OCI-LY1 (cell line): ENCODE measurements at regions not wholly inside any gene's neighbourhood (a gene's known extent, or its start where the extent isn't known, plus 50 kb on each side); places are given as distances from the start of the nearest gene placed in this dataset.
"Not testable (repeated sequence)": the region's sequence is repeated elsewhere in the genome, so short reads cannot be mapped to it uniquely, and the experiment has no call there.

Experiments used
- H2AFZ ChIP-seq: fragments of 200-600 bp; sonication (generic), shearing (Covaris generic); 2 replicates; pipeline ENCODE4 v1.6.0; 2014; ENCODE audit warnings: antibody characterized with exemption, mild to moderate bottlenecking, low read length
- H3F3A ChIP-seq: fragments of 200-600 bp; sonication (generic), shearing (Covaris generic); 2 replicates; pipeline ENCODE4 v1.6.0; 2014; ENCODE audit warnings: mild to moderate bottlenecking, antibody characterized with exemption, low read length, moderate library complexity; ENCODE audit not compliant: insufficient read depth
- H3K27ac ChIP-seq: fragments of 200-600 bp; sonication (generic); 2 replicates; pipeline ENCODE4 v1.5.1; 2014; ENCODE audit warnings: low read length, mixed run types, mild to moderate bottlenecking, low read depth; ENCODE audit not compliant: poor library complexity, severe bottlenecking
- H3K27me3 ChIP-seq: fragments of 200-600 bp; sonication (generic); 2 replicates; pipeline ENCODE4 v1.6.0; 2014; ENCODE audit warnings: antibody characterized with exemption, mild to moderate bottlenecking, low read length, moderate library complexity; ENCODE audit not compliant: insufficient read depth
- H3K36me3 ChIP-seq: fragments of 200-600 bp; sonication (generic); 2 replicates; pipeline ENCODE4 v1.6.1; 2014; ENCODE audit warnings: mild to moderate bottlenecking, antibody characterized with exemption, low read length, moderate library complexity, mixed read lengths; ENCODE audit not compliant: insufficient read depth
- H3K4me1 ChIP-seq: fragments of 200-600 bp; sonication (generic); 2 replicates; pipeline ENCODE4 v1.5.1; 2014; ENCODE audit warnings: mild to moderate bottlenecking, low read length, moderate library complexity; ENCODE audit not compliant: insufficient read depth, severe bottlenecking
- H3K4me2 ChIP-seq: fragments of 200-600 bp; sonication (generic), shearing (Covaris generic); 2 replicates; pipeline ENCODE4 v1.6.1; 2014; ENCODE audit warnings: low read length
- H3K4me3 ChIP-seq: fragments of 200-600 bp; sonication (generic); 2 replicates; pipeline ENCODE4 v1.5.1; 2014; ENCODE audit warnings: low read length, low read depth, mild to moderate bottlenecking, mixed read lengths; ENCODE audit not compliant: poor library complexity, severe bottlenecking
- H3K79me2 ChIP-seq: fragments of 200-600 bp; shearing (Covaris generic); 2 replicates; pipeline ENCODE4 v1.6.1; 2016; ENCODE audit warnings: mixed run types, low read length, mixed read lengths; ENCODE audit not compliant: insufficient read depth
- H3K9ac ChIP-seq: fragments of 200-600 bp; sonication (generic), shearing (Covaris generic); 2 replicates; pipeline ENCODE4 v1.6.1; 2014; ENCODE audit warnings: mild to moderate bottlenecking, low read length, mixed read lengths
- H3K9me2 ChIP-seq: fragments of 200-600 bp; sonication (generic), shearing (Covaris generic); 2 replicates; pipeline ENCODE4 v1.6.1; 2014; ENCODE audit warnings: low read depth, mild to moderate bottlenecking, low read length, mixed read lengths
- H3K9me3 ChIP-seq: fragments of 200-600 bp; shearing (Covaris generic); 2 replicates; pipeline ENCODE4 v1.6.1; 2014; ENCODE audit warnings: low read length, mixed read lengths
- H4K20me1 ChIP-seq: fragments of 200-600 bp; sonication (generic), shearing (Covaris generic); 2 replicates; pipeline ENCODE4 v1.6.0; 2016; ENCODE audit warnings: mild to moderate bottlenecking, low read length; ENCODE audit not compliant: insufficient read depth
- CTCF ChIP-seq: fragments of 200-600 bp; sonication (generic), shearing (Covaris generic); IDR thresholded peaks from 2 replicates; pipeline ENCODE4 v1.5.1; 2017; ENCODE audit warnings: mild to moderate bottlenecking, antibody characterized with exemption, low read length, moderate library complexity, mixed read lengths
- EZH2 ChIP-seq: fragments of 200-600 bp; sonication (generic), shearing (Covaris generic); IDR thresholded peaks from 2 replicates; pipeline ENCODE4 v1.8.0; 2017; ENCODE audit warnings: borderline replicate concordance, mixed run types, mild to moderate bottlenecking, antibody characterized with exemption, low read length, moderate library complexity, mixed read lengths

GRCh38 chr10:21368022-21368582 lies 157.4 kb downstream of the SKIDA1 start:
- no peaks in the 10 kb centered on the region for H3K9me3 ChIP-seq
- no peak overlapping the region for H3K27ac ChIP-seq
- H3K9me2 ChIP-seq, result no peaks in the 10 kb centered on the region
- H3K27me3 ChIP-seq, result no peaks in the 10 kb centered on the region
- H2AFZ ChIP-seq, result no peak overlapping the region
- H3K79me2 ChIP-seq, result no peaks in the 10 kb centered on the region
- no peak for TF ChIP-seq EZH2
- TF ChIP-seq CTCF, result no peak
- H3F3A ChIP-seq, result no peaks in the 10 kb centered on the region
- no peaks in the 10 kb centered on the region for H4K20me1 ChIP-seq
- H3K4me2 ChIP-seq, result no peak overlapping the region
- H3K36me3 ChIP-seq, result no peaks in the 10 kb centered on the region
- H3K9ac ChIP-seq, result no peak overlapping the region
- H3K4me3 ChIP-seq, result no peak overlapping the region
- H3K4me1 ChIP-seq, result no peaks in the 10 kb centered on the region

- not testable (repeated sequence) for H3K4me2 ChIP-seq, H3K4me3 ChIP-seq, H3K9me2 ChIP-seq, H3K27me3 ChIP-seq, H3K79me2 ChIP-seq, H4K20me1 ChIP-seq, H3F3A ChIP-seq, H3K27ac ChIP-seq, H3K9me3 ChIP-seq, H3K4me1 ChIP-seq, H3K9ac ChIP-seq, H2AFZ ChIP-seq, H3K36me3 ChIP-seq
Measured at GRCh38 chr10:21366108-21366507, 159.4 kb downstream of the SKIDA1 start.

- H3F3A ChIP-seq, result no peaks in the 10 kb centered on the region
- no peak overlapping the region for H3K27ac ChIP-seq
- H3K4me2 ChIP-seq, result no peak overlapping the region
- no peaks in the 10 kb centered on the region for H3K36me3 ChIP-seq
- no peaks in the 10 kb centered on the region for H3K9me2 ChIP-seq
- H3K4me3 ChIP-seq, result no peak overlapping the region
- no peaks in the 10 kb centered on the region for H3K9me3 ChIP-seq
- no peaks in the 10 kb centered on the region for H4K20me1 ChIP-seq
- H3K27me3 ChIP-seq, result no peaks in the 10 kb centered on the region
- H3K4me1 ChIP-seq, result no peaks in the 10 kb centered on the region
- no peaks in the 10 kb centered on the region for H3K79me2 ChIP-seq
- no peak overlapping the region for H2AFZ ChIP-seq
- no peak for TF ChIP-seq CTCF
- no peak for TF ChIP-seq EZH2
- H3K9ac ChIP-seq, result no peak overlapping the region
Measured at GRCh38 chr10:21364196-21365114, 161.0 kb downstream of the SKIDA1 start.

- Histone ChIP-seq H4K20me1 (no peaks in the 10 kb centered on the region), H3K36me3 (no peaks in the 10 kb centered on the region), H2AFZ (no peak overlapping the region), H3K9me3 (no peaks in the 10 kb centered on the region), H3K27ac (no peak overlapping the region), H3K9ac (no peak overlapping the region), H3F3A (no peaks in the 10 kb centered on the region), H3K4me3 (no peak overlapping the region), H3K27me3 (no peaks in the 10 kb centered on the region), H3K4me2 (no peak overlapping the region), H3K4me1 (no peaks in the 10 kb centered on the region), H3K79me2 (no peaks in the 10 kb centered on the region), H3K9me2 (no peaks in the 10 kb centered on the region)
- TF ChIP-seq CTCF, result no peak
- no peak for TF ChIP-seq EZH2
Measured at GRCh38 chr10:21363731-21364104, 161.8 kb downstream of the SKIDA1 start.
